ENCODE measurements at regions not wholly inside any gene's neighbourhood (a gene's known extent, or its start where the extent isn't known, plus 50 kb on each side); places are given as distances from the start of the nearest gene placed in this dataset.

GRCh38 chr7:34373940-34374339 lies 284.1 kb upstream of the NPSR1 start:
- DNase-seq (ENCODE audit: low read depth in 1 of 2, low spot score in 1 of 2), result no peak
- H3K27ac ChIP-seq (replicated peaks), result no peak overlapping the region
- no peak overlapping the region for H3K4me3 ChIP-seq (replicated peaks; ENCODE audit: insufficient read depth, low read length)
- no peaks in the 10 kb centered on the region for H3K27me3 ChIP-seq (ENCODE audit: insufficient read depth, poor library complexity, severe bottlenecking)
- TF ChIP-seq SPI1 (IDR thresholded peaks at IDR 0.05; ENCODE audit: borderline replicate concordance, low read depth) (no peak), POLR2AphosphoS5 (IDR thresholded peaks at IDR 0.05; ENCODE audit: low read depth) (no peak), GABPA (IDR thresholded peaks at IDR 0.05; ENCODE audit: low read depth) (no peak), CTCF (IDR thresholded peaks at IDR 0.05; ENCODE audit: insufficient read depth, low read length) (no peak), REST (IDR thresholded peaks at IDR 0.05; ENCODE audit: insufficient replicate concordance, low read depth) (no peak)

- no peak for TF ChIP-seq REST (IDR thresholded peaks at IDR 0.05; ENCODE audit: insufficient replicate concordance, low read depth)
Measured at GRCh38 chr7:34382166-34382893, 275.7 kb upstream of the NPSR1 start.

GRCh38 chr7:34385384-34385783 lies 272.6 kb upstream of the NPSR1 start:
- TF ChIP-seq POLR2AphosphoS5 (IDR thresholded peaks at IDR 0.05; ENCODE audit: low read depth) (no peak), SPI1 (IDR thresholded peaks at IDR 0.05; ENCODE audit: borderline replicate concordance, low read depth) (no peak), REST (IDR thresholded peaks at IDR 0.05; ENCODE audit: insufficient replicate concordance, low read depth) (no peak), GABPA (IDR thresholded peaks at IDR 0.05; ENCODE audit: low read depth) (no peak), CTCF (IDR thresholded peaks at IDR 0.05; ENCODE audit: insufficient read depth, low read length) (no peak)
- no peak for DNase-seq (ENCODE audit: low read depth in 1 of 2, low spot score in 1 of 2)

More at GRCh38 chr7:34382166-34382893, 275.7 kb upstream of the NPSR1 start:
- no peak for DNase-seq (ENCODE audit: low read depth in 1 of 2, low spot score in 1 of 2)
- H3K4me3 ChIP-seq (replicated peaks; ENCODE audit: insufficient read depth, low read length), result no peak overlapping the region
- H3K27ac ChIP-seq (replicated peaks), result no peak overlapping the region
- no peaks in the 10 kb centered on the region for H3K27me3 ChIP-seq (ENCODE audit: insufficient read depth, poor library complexity, severe bottlenecking)

More at GRCh38 chr7:34385384-34385783, 272.6 kb upstream of the NPSR1 start:
- no peaks in the 10 kb centered on the region for H3K27me3 ChIP-seq (ENCODE audit: insufficient read depth, poor library complexity, severe bottlenecking)
- H3K27ac ChIP-seq (replicated peaks), result no peak overlapping the region
- H3K4me3 ChIP-seq (replicated peaks; ENCODE audit: insufficient read depth, low read length), result no peak overlapping the region

Data from HL-60 (cell line).